ENCODE measurements at regions not wholly inside any gene's neighbourhood (a gene's known extent, or its start where the extent isn't known, plus 50 kb on each side); places are given as distances from the start of the nearest gene placed in this dataset.

GRCh38 chr13:112252804-112253590 lies 123.2 kb upstream of the SPACA7 start:
- H3K4me3 Mint-ChIP-seq: no peak overlapping the region
- no peaks in the 10 kb centered on the region for H3K4me1 Mint-ChIP-seq
- H3K36me3 Mint-ChIP-seq (ENCODE audit: low read depth): no peaks in the 10 kb centered on the region
- TF ChIP-seq, protein P1, sequence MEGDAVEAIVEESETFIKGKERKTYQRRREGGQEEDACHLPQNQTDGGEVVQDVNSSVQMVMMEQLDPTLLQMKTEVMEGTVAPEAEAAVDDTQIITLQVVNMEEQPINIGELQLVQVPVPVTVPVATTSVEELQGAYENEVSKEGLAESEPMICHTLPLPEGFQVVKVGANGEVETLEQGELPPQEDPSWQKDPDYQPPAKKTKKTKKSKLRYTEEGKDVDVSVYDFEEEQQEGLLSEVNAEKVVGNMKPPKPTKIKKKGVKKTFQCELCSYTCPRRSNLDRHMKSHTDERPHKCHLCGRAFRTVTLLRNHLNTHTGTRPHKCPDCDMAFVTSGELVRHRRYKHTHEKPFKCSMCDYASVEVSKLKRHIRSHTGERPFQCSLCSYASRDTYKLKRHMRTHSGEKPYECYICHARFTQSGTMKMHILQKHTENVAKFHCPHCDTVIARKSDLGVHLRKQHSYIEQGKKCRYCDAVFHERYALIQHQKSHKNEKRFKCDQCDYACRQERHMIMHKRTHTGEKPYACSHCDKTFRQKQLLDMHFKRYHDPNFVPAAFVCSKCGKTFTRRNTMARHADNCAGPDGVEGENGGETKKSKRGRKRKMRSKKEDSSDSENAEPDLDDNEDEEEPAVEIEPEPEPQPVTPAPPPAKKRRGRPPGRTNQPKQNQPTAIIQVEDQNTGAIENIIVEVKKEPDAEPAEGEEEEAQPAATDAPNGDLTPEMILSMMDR (IDR thresholded peaks at IDR 0.05; ENCODE audit: unreplicated experiment in 3 of 3): no peak
- peaks cover 48% of the 10 kb centered on the region for H3K27me3 Mint-ChIP-seq (ENCODE audit: low read depth)
- no peaks in the 10 kb centered on the region for H3K9me3 Mint-ChIP-seq
- no peak overlapping the region for H3K27ac Mint-ChIP-seq

GRCh38 chr13:112253631-112254030 lies 122.5 kb upstream of the SPACA7 start:
- Mint-ChIP-seq H3K9me3 (no peaks in the 10 kb centered on the region), H3K27ac (no peak overlapping the region), H3K27me3 (ENCODE audit: low read depth) (peaks cover 46% of the 10 kb centered on the region), H3K4me3 (no peak overlapping the region), H3K4me1 (no peaks in the 10 kb centered on the region), H3K36me3 (ENCODE audit: low read depth) (no peaks in the 10 kb centered on the region)
- TF ChIP-seq, protein P1 (IDR thresholded peaks at IDR 0.05; ENCODE audit: unreplicated experiment in 3 of 3): no peak

DNA sequence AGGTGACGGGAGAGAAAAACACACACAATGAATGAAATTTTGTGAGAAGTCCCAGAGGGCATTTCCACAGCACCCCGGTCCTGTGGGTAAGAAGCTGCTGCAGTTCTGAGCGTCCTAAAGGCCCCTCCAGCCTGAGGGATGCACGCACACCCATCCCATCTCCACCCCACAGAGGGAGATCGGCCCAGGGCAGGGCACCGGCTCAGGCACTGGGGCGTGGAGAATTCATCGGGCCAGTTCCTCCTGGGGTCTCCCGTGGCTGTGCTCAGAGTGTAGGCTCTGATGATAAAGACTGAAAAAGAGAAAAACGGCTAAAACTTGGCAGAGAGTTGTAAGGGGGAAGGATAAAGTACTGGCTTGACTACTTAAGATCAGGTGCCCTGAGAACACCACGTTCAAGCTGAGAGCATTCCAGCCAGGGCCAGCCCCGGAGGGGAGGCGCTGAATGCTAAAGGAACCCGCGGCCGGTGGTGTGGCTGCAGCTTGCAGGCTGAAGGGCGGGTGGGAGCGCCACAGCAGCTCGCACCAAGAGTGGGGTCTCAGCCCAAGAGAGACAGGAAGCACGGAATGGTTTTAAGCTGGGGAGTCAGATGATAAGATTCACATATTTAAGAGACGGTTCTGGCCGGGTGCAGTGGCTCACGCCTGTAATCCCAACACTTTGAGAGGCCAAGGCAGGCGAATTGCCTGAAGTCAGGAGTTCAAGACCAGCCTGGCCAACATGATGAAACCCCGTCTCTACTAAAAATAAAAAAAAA lies 121.9 kb upstream of the SPACA7 start:
- Mint-ChIP-seq H3K9me3 (no peaks in the 10 kb centered on the region), H3K27me3 (ENCODE audit: low read depth) (peaks cover 51% of the 10 kb centered on the region), H3K4me3 (no peak overlapping the region), H3K36me3 (ENCODE audit: low read depth) (no peaks in the 10 kb centered on the region), H3K27ac (no peak overlapping the region), H3K4me1 (no peaks in the 10 kb centered on the region)
- TF ChIP-seq, protein P1 (IDR thresholded peaks at IDR 0.05; ENCODE audit: unreplicated experiment in 3 of 3): no peak

DNA sequence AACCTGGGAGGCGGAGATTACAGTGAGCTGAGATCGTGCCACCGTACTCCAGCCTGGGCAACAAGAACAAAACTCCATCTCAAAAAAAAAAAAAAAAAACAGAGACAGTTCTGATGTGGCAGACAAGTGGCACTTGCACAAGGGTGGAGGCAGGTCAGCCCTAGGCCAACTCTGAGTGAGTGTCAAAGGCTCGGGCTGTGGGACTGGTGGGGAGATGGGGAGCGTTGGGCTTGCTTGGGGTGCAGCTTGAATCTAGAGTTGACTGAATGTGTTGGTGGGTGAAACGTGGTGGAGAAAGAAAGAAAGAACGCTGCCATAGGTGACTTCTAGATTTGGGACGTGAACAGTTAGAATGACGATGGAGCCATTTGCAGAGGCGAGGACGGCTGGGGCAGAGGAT lies 121.3 kb upstream of the SPACA7 start:
- no peaks in the 10 kb centered on the region for H3K36me3 Mint-ChIP-seq (ENCODE audit: low read depth)
- TF ChIP-seq, protein P1 (IDR thresholded peaks at IDR 0.05; ENCODE audit: unreplicated experiment in 3 of 3): no peak
- no peaks in the 10 kb centered on the region for H3K9me3 Mint-ChIP-seq
- H3K27me3 Mint-ChIP-seq (ENCODE audit: low read depth): peaks cover 51% of the 10 kb centered on the region
- no peak overlapping the region for H3K27ac Mint-ChIP-seq
- no peak overlapping the region for H3K4me3 Mint-ChIP-seq
- no peaks in the 10 kb centered on the region for H3K4me1 Mint-ChIP-seq

GRCh38 chr13:112255550-112256120 lies 120.5 kb upstream of the SPACA7 start:
- Mint-ChIP-seq H3K4me1 (no peaks in the 10 kb centered on the region), H3K9me3 (no peaks in the 10 kb centered on the region), H3K27me3 (ENCODE audit: low read depth) (peaks cover 49% of the 10 kb centered on the region), H3K36me3 (ENCODE audit: low read depth) (no peaks in the 10 kb centered on the region), H3K4me3 (no peak overlapping the region), H3K27ac (no peak overlapping the region)
- TF ChIP-seq, protein P1 (IDR thresholded peaks at IDR 0.05; ENCODE audit: unreplicated experiment in 3 of 3): no peak

Measured in nephron (organoid).